K562 (cell line): ENCODE measurements at regions not wholly inside any gene's neighbourhood (a gene's known extent, or its start where the extent isn't known, plus 50 kb on each side); places are given as distances from the start of the nearest gene placed in this dataset.

ENCODE experiments used
- ATF7 ChIP-seq: fragments of 450-650 bp; IDR thresholded peaks from 2 replicates; pipeline ENCODE4 v1.7.1; 2014; ENCODE audit warnings: mild to moderate bottlenecking, moderate library complexity
- EZH2 ChIP-seq: IDR thresholded peaks from 2 replicates; pipeline ENCODE4 v1.6.1; 2012; ENCODE audit warnings: low read depth, mild to moderate bottlenecking, inconsistent platforms, low read length, borderline replicate concordance
- FOXM1 ChIP-seq, 2 experiments: fragments of 450-650 bp in 1 of 2; sonication (generic) in 1 of 2; formaldehyde crosslinking in 1 of 2; IDR thresholded peaks; 2 replicates each; pipeline versions ENCODE4 v1.6.1 to v1.9.0; 2017 to 2022; ENCODE audit warnings: low read depth in 2 of 2, mild to moderate bottlenecking in 2 of 2, missing genetic modification reagents in 1 of 2, moderate library complexity in 1 of 2
- ZNF354B ChIP-seq: fragments of 250-450 bp; sonication (Bioruptor Pico); IDR thresholded peaks from 2 replicates; pipeline ENCODE4 v1.4.0; 2020
- TF ChIP-seq, protein P1 (sequence below): sonication (generic); formaldehyde crosslinking; IDR thresholded peaks from 2 replicates; pipeline ENCODE4 v1.8.1; 2022; ENCODE audit warnings: missing genetic modification reagents
- TF ChIP-seq, protein P2 (sequence below), 3 experiments: IDR thresholded peaks in 2 of 3; conservative IDR thresholded peaks in 1 of 3; 2 replicates each; pipeline ENCODE4 v1.5.1; 2011 to 2012; ENCODE audit warnings: low read length in 3 of 3, mild to moderate bottlenecking in 3 of 3, control low read depth in 2 of 3, improper control_type of control experiment in 1 of 3, inconsistent platforms in 1 of 3, low read depth in 1 of 3, mixed read lengths in 1 of 3, moderate library complexity in 1 of 3; ENCODE audit not compliant: insufficient read depth in 2 of 3

DNA sequence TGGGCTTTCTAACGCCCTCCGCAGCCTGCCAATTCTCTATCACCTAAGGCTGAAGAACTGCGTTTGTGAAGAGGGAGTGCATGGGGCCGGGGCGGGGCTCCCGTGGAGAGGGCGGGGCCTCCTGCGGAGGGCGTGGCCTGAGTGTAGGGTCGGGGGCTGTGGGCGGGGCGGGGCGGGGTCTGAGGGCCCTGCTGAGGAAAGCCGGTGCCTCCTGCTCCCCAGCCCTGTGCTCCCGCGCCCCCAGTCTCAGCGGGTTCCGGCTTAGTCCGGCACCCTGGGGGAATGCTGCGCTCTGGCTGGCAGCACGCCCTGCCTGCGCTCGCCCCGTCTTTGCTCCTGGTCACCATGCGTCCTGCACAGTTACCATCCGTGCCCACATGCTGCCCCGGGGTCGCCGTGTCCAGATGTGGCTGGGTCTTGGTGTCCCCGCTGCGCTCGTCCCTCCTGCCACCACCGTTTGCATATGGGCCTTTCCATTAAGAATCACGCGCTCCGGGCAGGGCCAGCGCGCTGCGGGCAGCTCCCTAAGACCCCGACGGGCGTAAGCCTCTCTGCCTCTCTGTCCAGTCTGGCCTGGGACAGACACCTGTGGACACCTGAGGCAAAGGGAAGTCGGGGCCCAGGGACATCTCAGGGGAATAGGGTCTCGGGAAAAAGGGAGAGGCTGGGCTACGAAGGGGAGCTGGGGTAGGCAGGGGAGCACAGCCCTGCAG is 144.0 kb upstream of the RET start:
- TF ChIP-seq, protein P1, sequence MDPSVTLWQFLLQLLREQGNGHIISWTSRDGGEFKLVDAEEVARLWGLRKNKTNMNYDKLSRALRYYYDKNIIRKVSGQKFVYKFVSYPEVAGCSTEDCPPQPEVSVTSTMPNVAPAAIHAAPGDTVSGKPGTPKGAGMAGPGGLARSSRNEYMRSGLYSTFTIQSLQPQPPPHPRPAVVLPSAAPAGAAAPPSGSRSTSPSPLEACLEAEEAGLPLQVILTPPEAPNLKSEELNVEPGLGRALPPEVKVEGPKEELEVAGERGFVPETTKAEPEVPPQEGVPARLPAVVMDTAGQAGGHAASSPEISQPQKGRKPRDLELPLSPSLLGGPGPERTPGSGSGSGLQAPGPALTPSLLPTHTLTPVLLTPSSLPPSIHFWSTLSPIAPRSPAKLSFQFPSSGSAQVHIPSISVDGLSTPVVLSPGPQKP (CRISPR knock-in tag), result no peak
- TF ChIP-seq, protein P2, sequence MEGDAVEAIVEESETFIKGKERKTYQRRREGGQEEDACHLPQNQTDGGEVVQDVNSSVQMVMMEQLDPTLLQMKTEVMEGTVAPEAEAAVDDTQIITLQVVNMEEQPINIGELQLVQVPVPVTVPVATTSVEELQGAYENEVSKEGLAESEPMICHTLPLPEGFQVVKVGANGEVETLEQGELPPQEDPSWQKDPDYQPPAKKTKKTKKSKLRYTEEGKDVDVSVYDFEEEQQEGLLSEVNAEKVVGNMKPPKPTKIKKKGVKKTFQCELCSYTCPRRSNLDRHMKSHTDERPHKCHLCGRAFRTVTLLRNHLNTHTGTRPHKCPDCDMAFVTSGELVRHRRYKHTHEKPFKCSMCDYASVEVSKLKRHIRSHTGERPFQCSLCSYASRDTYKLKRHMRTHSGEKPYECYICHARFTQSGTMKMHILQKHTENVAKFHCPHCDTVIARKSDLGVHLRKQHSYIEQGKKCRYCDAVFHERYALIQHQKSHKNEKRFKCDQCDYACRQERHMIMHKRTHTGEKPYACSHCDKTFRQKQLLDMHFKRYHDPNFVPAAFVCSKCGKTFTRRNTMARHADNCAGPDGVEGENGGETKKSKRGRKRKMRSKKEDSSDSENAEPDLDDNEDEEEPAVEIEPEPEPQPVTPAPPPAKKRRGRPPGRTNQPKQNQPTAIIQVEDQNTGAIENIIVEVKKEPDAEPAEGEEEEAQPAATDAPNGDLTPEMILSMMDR (IDR thresholded peaks at IDR 0.05 in 2 of 3, conservative IDR thresholded peaks at IDR 0.05 in 1 of 3; ENCODE audit: insufficient read depth in 2 of 3, low read depth in 1 of 3, low read length in 3 of 3), result no peak
- TF ChIP-seq ZNF354B (no peak), FOXM1 (IDR thresholded peaks at IDR 0.05; ENCODE audit: low read depth) (no peak), FOXM1 (CRISPR knock-in tag; IDR thresholded peaks at IDR 0.05; ENCODE audit: low read depth) (no peak), ATF7 (no peak), EZH2 (no peak)
